WTC11 (cell line): ENCODE measurements at regions not wholly inside any gene's neighbourhood (a gene's known extent, or its start where the extent isn't known, plus 50 kb on each side); places are given as distances from the start of the nearest gene placed in this dataset.

ENCODE experiments used
- CREB1 ChIP-seq: sonication (generic); formaldehyde crosslinking; IDR thresholded peaks from 2 replicates; pipeline ENCODE4 v1.8.0; 2023; ENCODE audit warnings: mild to moderate bottlenecking, missing genetic modification reagents
- CTCF ChIP-seq: fragments of 200-600 bp; IDR thresholded peaks from 2 replicates; pipeline ENCODE4 v1.8.0; 2022; ENCODE audit warnings: antibody characterized with exemption
- E2F4 ChIP-seq: sonication (generic); formaldehyde crosslinking; IDR thresholded peaks from 2 replicates; pipeline ENCODE4 v1.8.1; 2022; ENCODE audit warnings: low read depth, mild to moderate bottlenecking, moderate library complexity, missing genetic modification reagents, borderline replicate concordance
- FOXK1 ChIP-seq: sonication (generic); formaldehyde crosslinking; IDR thresholded peaks from 2 replicates; pipeline ENCODE4 v1.8.0; 2022; ENCODE audit warnings: mild to moderate bottlenecking, moderate library complexity, missing genetic modification reagents
- FOXP1 ChIP-seq: sonication (generic); formaldehyde crosslinking; IDR thresholded peaks from 2 replicates; pipeline ENCODE4 v1.8.0; 2022; ENCODE audit warnings: missing genetic modification reagents, mild to moderate bottlenecking, moderate library complexity, borderline replicate concordance
- IRF1 ChIP-seq: sonication (generic); formaldehyde crosslinking; IDR thresholded peaks from 2 replicates; pipeline ENCODE4 v1.8.0; 2023; ENCODE audit warnings: missing genetic modification reagents
- KAT7 ChIP-seq: sonication (generic); formaldehyde crosslinking; IDR thresholded peaks from 2 replicates; pipeline ENCODE4 v1.8.1; 2023; ENCODE audit warnings: missing genetic modification reagents, mild to moderate bottlenecking, borderline replicate concordance
- MLX ChIP-seq: sonication (generic); formaldehyde crosslinking; IDR thresholded peaks from 2 replicates; pipeline ENCODE4 v1.8.1; 2023; ENCODE audit warnings: mild to moderate bottlenecking, missing genetic modification reagents, moderate library complexity
- NR3C1 ChIP-seq: sonication (generic); formaldehyde crosslinking; conservative IDR thresholded peaks from 2 replicates; pipeline ENCODE4 v1.8.1; 2023; ENCODE audit warnings: low read depth, mild to moderate bottlenecking, missing genetic modification reagents
- TEAD4 ChIP-seq: sonication (generic); formaldehyde crosslinking; IDR thresholded peaks from 2 replicates; pipeline ENCODE4 v1.8.0; 2022; ENCODE audit warnings: mild to moderate bottlenecking, missing genetic modification reagents
- ZNF232 ChIP-seq: sonication (generic); formaldehyde crosslinking; IDR thresholded peaks from 2 replicates; pipeline ENCODE4 v1.8.0; 2022; ENCODE audit warnings: mild to moderate bottlenecking, missing genetic modification reagents
- ZNF281 ChIP-seq: sonication (generic); formaldehyde crosslinking; IDR thresholded peaks from 2 replicates; pipeline ENCODE4 v1.8.0; 2023; ENCODE audit warnings: mild to moderate bottlenecking, missing genetic modification reagents

GRCh38 chr10:8659982-8660381 is 605.5 kb downstream of the GATA3 start:
- TF ChIP-seq FOXK1 (CRISPR knock-in tag) (no peak), ZNF232 (CRISPR knock-in tag) (no peak), CTCF (no peak), FOXP1 (no peak), TEAD4 (CRISPR knock-in tag) (no peak), E2F4 (no peak), IRF1 (no peak), ZNF281 (CRISPR knock-in tag) (no peak), NR3C1 (CRISPR knock-in tag) (no peak), MLX (CRISPR knock-in tag) (no peak), KAT7 (CRISPR knock-in tag) (no peak), CREB1 (CRISPR knock-in tag) (no peak)
